Stimulated activated CD4-positive, alpha-beta T cell treated with anti-CD3 and anti-CD28 coated beads, TNF-alpha, amount 100 ng/mL, for 4 hours (primary cell): ENCODE measurements at regions not wholly inside any gene's neighbourhood (a gene's known extent, or its start where the extent isn't known, plus 50 kb on each side); places are given as distances from the start of the nearest gene placed in this dataset.

Experiments
- DNase-seq, 3 experiments: peaks; one replicate each; pipeline ENCODE4 v3.0.0-alpha.2; 2020; ENCODE audit warnings: low read depth in 3 of 3

DNA sequence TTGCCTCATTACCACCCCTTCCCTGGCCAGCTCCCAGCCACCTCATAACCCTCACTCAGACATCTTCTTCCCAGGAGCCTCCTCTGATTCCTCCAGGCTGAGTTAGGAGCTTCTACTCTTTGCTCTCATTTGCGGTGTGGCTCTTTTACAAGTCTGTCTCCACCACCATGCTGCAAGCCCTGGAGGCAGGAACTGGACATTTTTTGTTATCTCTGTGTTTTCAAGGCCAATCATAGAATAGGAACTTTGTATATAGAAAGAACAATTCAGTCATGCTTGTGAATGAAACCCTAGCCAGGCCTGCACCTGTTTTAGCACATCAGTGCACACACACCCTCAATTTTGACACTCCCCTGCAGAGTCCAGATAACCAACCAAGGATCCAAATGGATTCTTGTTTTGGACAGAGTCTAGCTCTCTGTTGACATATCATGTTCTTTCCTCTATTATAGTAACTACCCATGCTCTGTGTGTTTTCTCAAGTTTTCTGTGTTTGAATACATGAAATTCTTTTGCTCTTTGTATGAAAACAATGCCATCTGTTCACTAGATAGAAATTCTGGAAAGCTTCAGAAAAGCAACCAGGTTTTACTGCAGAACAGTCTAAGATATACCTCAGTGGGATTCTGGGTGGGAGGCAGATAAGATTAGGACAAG, 60.9 kb upstream of the ZNF648 start:
- DNase-seq = no peak

DNA sequence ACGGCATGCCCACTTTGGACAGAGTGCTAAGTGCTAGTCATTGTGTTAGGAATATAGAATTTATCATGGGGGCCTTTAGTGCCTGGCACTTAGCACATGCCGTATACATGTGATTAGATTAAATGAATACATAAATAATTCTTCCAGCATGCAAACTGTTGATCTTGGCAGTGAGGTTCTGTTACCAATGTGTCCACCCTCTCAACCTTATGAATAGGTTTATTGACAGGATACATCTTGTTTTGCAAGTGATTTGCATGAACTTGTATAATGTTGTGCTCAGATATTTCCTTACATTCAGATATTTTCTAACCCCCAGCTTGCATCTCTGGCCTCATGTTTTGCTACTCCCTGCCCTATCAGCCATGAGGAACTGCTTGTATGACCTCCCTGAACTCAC, 60.3 kb upstream of the ZNF648 start:
- no peak for DNase-seq

DNA sequence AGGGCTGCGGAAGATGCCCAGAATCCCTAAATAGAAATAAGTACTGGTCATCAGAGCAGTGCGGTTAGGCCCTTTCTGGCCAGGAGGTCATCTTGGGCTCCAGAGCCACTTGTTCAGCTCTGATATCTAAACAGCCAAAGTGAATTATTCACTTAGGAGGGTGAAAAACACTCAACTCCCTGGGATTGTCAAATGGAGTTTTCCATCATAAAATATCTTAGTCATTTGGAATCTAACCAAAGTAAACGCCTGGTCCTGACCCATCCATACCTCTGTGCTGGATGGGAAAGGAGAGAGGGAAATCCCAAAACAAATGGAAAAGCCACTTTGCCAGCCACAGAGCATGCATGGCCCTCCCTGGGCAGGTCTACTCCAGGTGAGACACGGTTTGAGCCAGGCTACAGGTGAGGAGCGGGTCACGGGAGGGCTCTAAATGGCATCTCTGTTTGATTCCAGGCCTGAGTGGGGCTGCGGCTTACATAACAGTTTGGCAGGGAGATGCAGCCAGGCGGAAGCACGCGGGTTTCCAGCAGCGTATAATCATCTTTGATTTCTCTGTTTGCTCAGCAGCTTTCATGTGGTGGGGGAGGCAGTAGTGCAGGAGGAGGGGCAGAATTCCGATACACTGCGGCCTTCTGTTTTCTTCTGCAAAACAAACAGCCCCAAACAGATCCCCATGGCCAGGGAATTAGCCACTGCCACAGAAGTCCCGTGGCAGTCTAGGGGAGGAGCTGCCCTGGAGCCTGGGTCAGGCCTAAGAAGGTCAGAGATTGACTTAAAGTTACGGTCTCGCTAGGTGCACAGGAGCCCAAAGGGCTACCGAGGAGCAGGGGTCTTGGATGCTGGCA, 59.1 kb upstream of the ZNF648 start:
- DNase-seq = no peak

DNA sequence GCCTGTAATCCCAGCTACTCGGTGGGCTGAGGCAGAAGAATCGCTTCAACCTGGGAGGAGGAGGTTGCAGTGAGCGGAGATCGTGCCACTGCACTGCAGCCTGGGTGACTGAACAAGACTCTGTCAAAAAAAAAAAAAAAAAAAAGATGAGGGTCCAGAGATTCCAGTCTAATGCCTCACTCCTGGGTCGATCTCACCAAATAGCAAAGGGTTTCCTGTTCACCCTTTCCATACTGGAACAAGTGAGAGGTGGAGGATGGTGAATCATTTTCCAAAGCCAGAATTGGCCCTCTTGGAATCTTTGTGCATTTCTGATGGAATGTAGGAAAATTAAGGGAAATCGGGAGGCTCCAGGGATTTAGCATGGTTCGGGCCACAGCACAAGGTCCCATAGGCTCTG, 58.1 kb upstream of the ZNF648 start:
- DNase-seq = no peak

DNA sequence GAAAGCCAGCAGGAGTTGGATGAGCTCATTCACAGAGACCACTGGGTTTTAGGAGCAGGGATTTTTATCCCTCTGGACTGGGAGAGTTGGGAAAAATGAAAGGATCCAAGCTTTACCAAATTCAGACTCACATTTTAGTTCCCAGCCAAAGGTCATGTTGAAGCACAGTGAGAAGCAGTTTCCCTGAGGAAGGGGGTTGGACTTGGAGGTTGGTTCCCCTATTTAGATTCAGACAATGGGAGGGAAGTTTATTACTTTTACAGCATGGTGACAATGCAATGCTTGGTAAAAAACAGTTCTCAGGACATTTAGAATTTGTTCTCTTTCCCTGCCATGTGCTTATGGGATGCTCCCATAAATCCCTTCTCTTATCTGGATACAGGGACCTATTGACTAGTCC, 57.3 kb upstream of the ZNF648 start:
- no peak for DNase-seq

DNA sequence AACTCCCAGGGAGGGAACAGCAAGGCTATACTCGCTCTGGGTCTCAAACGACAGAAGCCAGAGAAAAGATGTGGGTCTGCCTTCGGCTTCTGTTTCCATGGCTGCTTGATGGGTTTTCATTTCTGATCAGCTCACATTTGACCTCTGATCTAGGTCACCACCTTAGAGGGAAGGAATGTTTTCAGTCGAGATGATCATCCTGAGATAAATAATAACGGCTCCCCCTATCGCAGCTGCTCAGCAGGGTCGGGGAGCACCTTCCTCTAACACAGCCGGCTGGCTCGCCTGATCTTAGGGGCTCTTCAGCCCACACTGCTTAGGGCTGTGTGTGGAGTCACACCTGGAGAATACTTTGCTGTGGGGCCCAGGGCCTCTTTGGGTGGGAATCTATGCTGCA, 53.1 kb upstream of the ZNF648 start:
- DNase-seq = no peak

DNA sequence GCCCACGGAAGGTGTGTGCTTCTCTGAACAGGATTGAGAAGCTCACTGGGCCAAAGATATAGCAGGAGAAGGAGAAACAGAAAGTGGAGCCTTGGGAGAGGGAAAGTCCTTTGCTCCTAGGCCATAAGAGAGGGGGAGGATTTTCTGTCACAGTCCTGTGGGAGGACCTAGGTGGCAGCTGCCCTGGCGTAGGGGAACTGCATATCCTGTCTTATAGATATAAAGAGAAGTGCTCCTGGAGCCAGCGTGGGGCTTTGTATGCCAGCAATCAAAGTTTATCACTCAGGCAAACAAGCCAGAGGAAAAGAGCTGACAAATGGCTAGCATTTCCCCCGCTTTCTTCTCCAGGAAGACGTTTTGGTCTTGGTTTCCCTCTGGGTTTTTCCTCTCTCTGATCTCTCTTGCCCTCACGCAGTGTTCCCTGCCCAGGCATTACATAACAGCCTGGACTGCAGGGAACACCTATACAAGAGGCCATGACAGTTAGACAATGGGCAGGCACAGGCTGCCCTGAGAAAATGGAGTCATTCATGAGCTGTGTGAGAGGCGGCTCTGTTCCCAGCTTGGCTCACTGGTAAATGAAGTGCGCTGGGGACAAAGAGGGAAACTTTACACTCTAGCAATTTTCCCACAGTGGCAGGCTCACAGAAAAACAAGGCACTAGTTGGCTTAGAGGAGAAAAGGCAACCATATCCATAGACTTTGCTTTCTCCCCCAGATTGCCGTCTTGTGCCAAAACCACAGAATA, 52.5 kb upstream of the ZNF648 start:
- no peak for DNase-seq

DNA sequence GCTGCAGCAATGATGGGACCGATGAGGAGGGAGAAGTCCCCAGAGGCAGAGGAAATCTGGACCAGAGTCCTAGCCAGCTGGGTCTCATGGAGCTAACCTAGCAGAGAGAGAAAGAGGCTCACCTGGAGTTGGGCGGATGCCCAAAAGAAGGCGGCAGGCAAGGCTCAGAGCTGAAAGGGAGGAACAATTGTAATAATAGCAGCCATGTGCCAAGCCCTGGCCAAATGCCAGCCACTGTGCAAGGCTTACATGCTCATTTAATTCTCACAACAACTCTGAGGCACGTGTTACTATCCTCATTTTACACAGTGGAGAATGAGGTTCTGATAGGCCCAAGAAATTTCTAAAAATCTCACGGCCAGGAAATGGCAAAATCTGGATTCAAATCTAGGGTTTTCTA, 50.0 kb upstream of the ZNF648 start:
- no peak for DNase-seq
